GM19238 (cell line): ENCODE measurements at regions not wholly inside any gene's neighbourhood (a gene's known extent, or its start where the extent isn't known, plus 50 kb on each side); places are given as distances from the start of the nearest gene placed in this dataset.
"Not testable (repeated sequence)": the region's sequence is repeated elsewhere in the genome, so short reads cannot be mapped to it uniquely, and the experiment has no call there.

Experiments
- DNase-seq: peaks from one replicate; pipeline ENCODE4 v3.0.0; 2011; ENCODE audit warnings: low spot score; ENCODE audit not compliant: insufficient read length

GRCh38 chr2:131639001-131639620 lies 111.4 kb downstream of the CCDC74A start:
- DNase-seq = not testable (repeated sequence)

- DNase-seq = no peak
Observed at GRCh38 chr2:131641414-131642206, 113.9 kb downstream of the CCDC74A start.

- DNase-seq = not testable (repeated sequence)
Observed at GRCh38 chr2:131643180-131643579, 115.5 kb downstream of the CCDC74A start.

GRCh38 chr2:131645177-131645765 lies 117.6 kb downstream of the CCDC74A start:
- DNase-seq = no peak

GRCh38 chr2:131646220-131646619 lies 118.5 kb downstream of the CCDC74A start:
- DNase-seq = not testable (repeated sequence)

- no peak for DNase-seq
Observed at GRCh38 chr2:131646669-131647297, 119.1 kb downstream of the CCDC74A start.

GRCh38 chr2:131648565-131648964 lies 120.9 kb downstream of the CCDC74A start:
- DNase-seq = not testable (repeated sequence)

GRCh38 chr2:131652246-131652645 lies 124.6 kb downstream of the CCDC74A start:
- not testable (repeated sequence) for DNase-seq

- not testable (repeated sequence) for DNase-seq
Observed at GRCh38 chr2:131654107-131654506, 126.4 kb downstream of the CCDC74A start.

- DNase-seq = no peak
Observed at GRCh38 chr2:131656816-131657633, 129.3 kb downstream of the CCDC74A start.

GRCh38 chr2:131657895-131658768 lies 130.4 kb downstream of the CCDC74A start:
- DNase-seq = no peak

GRCh38 chr2:131658769-131659131 lies 131.1 kb downstream of the CCDC74A start:
- no peak for DNase-seq

- DNase-seq = no peak
Observed at GRCh38 chr2:131659168-131659572, 131.5 kb downstream of the CCDC74A start.

GRCh38 chr2:131661101-131661782 lies 133.6 kb downstream of the CCDC74A start:
- DNase-seq = not testable (repeated sequence)

GRCh38 chr2:131661884-131662535 lies 134.3 kb downstream of the CCDC74A start:
- DNase-seq = not testable (repeated sequence)

GRCh38 chr2:131663501-131663900 lies 135.8 kb downstream of the CCDC74A start:
- not testable (repeated sequence) for DNase-seq

GRCh38 chr2:131665716-131666115 lies 138.0 kb downstream of the CCDC74A start:
- DNase-seq = not testable (repeated sequence)

- not testable (repeated sequence) for DNase-seq
Observed at GRCh38 chr2:131668794-131669540, 141.3 kb downstream of the CCDC74A start.
